SIG-M5 (cell line): ENCODE measurements at regions not wholly inside any gene's neighbourhood (a gene's known extent, or its start where the extent isn't known, plus 50 kb on each side); places are given as distances from the start of the nearest gene placed in this dataset.
"Not testable (repeated sequence)": the region's sequence is repeated elsewhere in the genome, so short reads cannot be mapped to it uniquely, and the experiment has no call there.

Source experiments
- DNase-seq: peaks from one replicate; lab custom pipeline; 2025; lab: John Stamatoyannopoulos, UW

GRCh38 chr16:22625967-22626366, 115.3 kb downstream of the NPIPB5 start:
- DNase-seq = no peak

- DNase-seq = no peak
Measured at GRCh38 chr16:22627043-22627442, 116.4 kb downstream of the NPIPB5 start.

GRCh38 chr16:22628994-22629393, 118.3 kb downstream of the NPIPB5 start:
- DNase-seq = no peak

- no peak for DNase-seq
Measured at GRCh38 chr16:22630242-22630641, 119.6 kb downstream of the NPIPB5 start.

- DNase-seq = no peak
Measured at GRCh38 chr16:22631264-22631663, 120.6 kb downstream of the NPIPB5 start.

- DNase-seq = no peak
Measured at GRCh38 chr16:22632606-22633005, 121.9 kb downstream of the NPIPB5 start.

GRCh38 chr16:22633280-22633679, 122.6 kb downstream of the NPIPB5 start:
- no peak for DNase-seq

GRCh38 chr16:22633799-22634198, 123.1 kb downstream of the NPIPB5 start:
- no peak for DNase-seq

GRCh38 chr16:22634954-22635353, 124.3 kb downstream of the NPIPB5 start:
- no peak for DNase-seq

- DNase-seq = no peak
Measured at GRCh38 chr16:22635357-22635761, 124.7 kb downstream of the NPIPB5 start.

- no peak for DNase-seq
Measured at GRCh38 chr16:22635801-22636200, 125.1 kb downstream of the NPIPB5 start.

GRCh38 chr16:22638393-22639206, 127.9 kb downstream of the NPIPB5 start:
- DNase-seq = no peak

- DNase-seq = no peak
Measured at GRCh38 chr16:22641131-22641628, 130.5 kb downstream of the NPIPB5 start.

- no peak for DNase-seq
Measured at GRCh38 chr16:22642416-22643088, 131.9 kb downstream of the NPIPB5 start.

- DNase-seq = not testable (repeated sequence)
Measured at GRCh38 chr16:22643203-22643602, 132.5 kb downstream of the NPIPB5 start.

- no peak for DNase-seq
Measured at GRCh38 chr16:22643886-22644285, 133.2 kb downstream of the NPIPB5 start.

GRCh38 chr16:22645868-22646267, 135.2 kb downstream of the NPIPB5 start:
- DNase-seq = no peak

- DNase-seq = no peak
Measured at GRCh38 chr16:22646948-22647556, 136.4 kb downstream of the NPIPB5 start.

GRCh38 chr16:22648141-22648540, 137.4 kb downstream of the NPIPB5 start:
- no peak for DNase-seq

- DNase-seq = no peak
Measured at GRCh38 chr16:22648941-22649340, 138.2 kb downstream of the NPIPB5 start.

- not testable (repeated sequence) for DNase-seq
Measured at GRCh38 chr16:22651111-22651817, 140.6 kb downstream of the NPIPB5 start.

- DNase-seq = no peak
Measured at GRCh38 chr16:22652463-22652845, 141.8 kb downstream of the NPIPB5 start.
